GM12878 (cell line): ENCODE measurements at regions not wholly inside any gene's neighbourhood (a gene's known extent, or its start where the extent isn't known, plus 50 kb on each side); places are given as distances from the start of the nearest gene placed in this dataset.
A peak's percentile ranks its signal among the peaks of the same experiment; 100 is the strongest.

ENCODE experiments used
- ATAC-seq: fragments of 200-7000 bp; cut with Tn5 transposase; 3 replicates; pipeline ENCODE4 v1.9.1; 2020; ENCODE audit warnings: mild to moderate bottlenecking, moderate library complexity
- BruUV-seq: library from RNA; stranded (reverse); fragments of 400-500 nt; replicated peaks from 2 replicates; lab custom pipeline; 2021; lab: Mats Ljungman, UMichigan
- CTCF ChIA-PET: fragments of 300-600 bp; sonication (Branson Sonifier 250); formaldehyde crosslinking; extraction: SDS; loops from one replicate; lab custom pipeline; 2021; ENCODE audit warnings: inconsistent platforms; lab: Yijun Ruan, JAX
- POLR2A ChIA-PET: fragments of 350-600 bp; formaldehyde crosslinking; extraction: SDS; loops from one replicate; lab custom pipeline; 2021; ENCODE audit warnings: inconsistent platforms; lab: Charles Lee
- RAD21 ChIA-PET: fragments of 300-600 bp; sonication (Branson Sonifier 250); formaldehyde crosslinking; loops from one replicate; lab custom pipeline; 2023; ENCODE audit warnings: antibody characterized with exemption; ENCODE audit not compliant: unreplicated experiment; lab: Charles Lee
- SMC1A ChIA-PET: fragments of 300-600 bp; sonication (Branson Sonifier 250); formaldehyde crosslinking; loops from one replicate; lab custom pipeline; 2023; ENCODE audit not compliant: unreplicated experiment, uncharacterized antibody; lab: Charles Lee
- DNase-seq: peaks from one replicate; pipeline ENCODE4 v3.0.0-alpha.2; 2011; ENCODE audit warnings: low read depth, low spot score
- FAIRE-seq: peaks from 3 replicates; lab custom pipeline; 2011; peaks lifted over from hg19 to GRCh38; lab: Jason Lieb, UNC
- H2AFZ ChIP-seq: 2 replicates; pipeline ENCODE4 v1.6.0; 2011; ENCODE audit warnings: low read depth, low read length, control low read depth; ENCODE audit not compliant: control insufficient read depth
- H3K27ac ChIP-seq: 2 replicates; pipeline ENCODE4 v1.5.1; 2011; ENCODE audit warnings: control low read depth; ENCODE audit not compliant: control insufficient read depth, insufficient read depth
- H3K27me3 ChIP-seq, 2 experiments: replicated peaks in 1 of 2; 2 replicates each; pipeline versions ENCODE4 v1.6.0 to v1.6.1; 2011; ENCODE audit warnings: low read length in 1 of 2; ENCODE audit not compliant: control insufficient read depth in 2 of 2, insufficient read depth in 2 of 2
- H3K36me3 ChIP-seq, 2 experiments: 2 replicates each; pipeline ENCODE4 v1.5.1; 2011; ENCODE audit warnings: low read length in 1 of 2; ENCODE audit not compliant: control insufficient read depth in 2 of 2, insufficient read depth in 2 of 2
- H3K4me1 ChIP-seq: 2 replicates; pipeline ENCODE4 v1.6.1; 2011; ENCODE audit warnings: mild to moderate bottlenecking, low read length, moderate library complexity, mixed read lengths; ENCODE audit not compliant: control insufficient read depth, insufficient read depth
- H3K4me2 ChIP-seq: 2 replicates; pipeline ENCODE4 v1.6.0; 2011; ENCODE audit warnings: control low read depth; ENCODE audit not compliant: control insufficient read depth, insufficient read depth
- H3K4me3 ChIP-seq: fragments of 200-600 bp; sonication (generic); 2 replicates; pipeline ENCODE4 v1.5.1; 2016
- H3K79me2 ChIP-seq: 2 replicates; pipeline ENCODE4 v1.6.0; 2011; ENCODE audit warnings: low read length; ENCODE audit not compliant: control insufficient read depth, insufficient read depth
- H3K9ac ChIP-seq: 2 replicates; pipeline ENCODE4 v1.8.0; 2011; ENCODE audit warnings: low read length, control low read depth, mixed read lengths; ENCODE audit not compliant: control insufficient read depth, insufficient read depth
- H3K9me3 ChIP-seq: replicated peaks from 3 replicates; pipeline ENCODE4 v1.5.1; 2011; ENCODE audit warnings: mild to moderate bottlenecking, low read length; ENCODE audit not compliant: control insufficient read depth, insufficient read depth
- H4K20me1 ChIP-seq: 2 replicates; pipeline ENCODE4 v1.6.0; 2011; ENCODE audit not compliant: control insufficient read depth, insufficient read depth
- ATF7 ChIP-seq: fragments of 450-650 bp; IDR thresholded peaks from 2 replicates; pipeline ENCODE4 v1.6.1; 2016; ENCODE audit warnings: low read depth, mild to moderate bottlenecking
- ETV6 ChIP-seq, 2 experiments: fragments of 450-650 bp in 1 of 2; IDR thresholded peaks in 1 of 2; conservative IDR thresholded peaks in 1 of 2; 2 replicates each; pipeline ENCODE4 v1.6.1; 2014; ENCODE audit warnings: antibody characterized with exemption in 1 of 2, borderline replicate concordance in 1 of 2, low read depth in 1 of 2, mild to moderate bottlenecking in 1 of 2, moderate library complexity in 1 of 2
- FOS ChIP-seq: IDR thresholded peaks from 3 replicates; pipeline ENCODE4 v1.6.1; 2011; ENCODE audit warnings: borderline replicate concordance; ENCODE audit not compliant: insufficient read length; ENCODE audit errors: extremely low read depth
- FOXK2 ChIP-seq: fragments of 450-650 bp; IDR thresholded peaks from 2 replicates; pipeline ENCODE4 v1.6.1; 2017; ENCODE audit warnings: mild to moderate bottlenecking, moderate library complexity
- IKZF1 ChIP-seq: fragments of 450-650 bp; conservative IDR thresholded peaks from 2 replicates; pipeline ENCODE4 v1.6.1; 2017; ENCODE audit warnings: antibody characterized with exemption, mild to moderate bottlenecking
- IKZF2 ChIP-seq, 2 experiments: fragments of 450-650 bp; IDR thresholded peaks; 2 replicates each; pipeline ENCODE4 v1.6.1; 2017; ENCODE audit warnings: mild to moderate bottlenecking in 2 of 2, moderate library complexity in 2 of 2
- MEF2B ChIP-seq: fragments of 450-650 bp; IDR thresholded peaks from 2 replicates; pipeline ENCODE4 v1.6.1; 2018; ENCODE audit warnings: mild to moderate bottlenecking, moderate library complexity; ENCODE audit not compliant: partially characterized antibody, poor library complexity, severe bottlenecking
- MTA2 ChIP-seq: fragments of 450-650 bp; IDR thresholded peaks from 2 replicates; pipeline ENCODE4 v1.6.1; 2016; ENCODE audit warnings: low read depth, mild to moderate bottlenecking, moderate library complexity
- NR2C1 ChIP-seq: fragments of 450-650 bp; IDR thresholded peaks from 2 replicates; pipeline ENCODE4 v1.6.1; 2017; ENCODE audit warnings: antibody characterized with exemption, mild to moderate bottlenecking, moderate library complexity
- SIN3A ChIP-seq: IDR thresholded peaks from 2 replicates; pipeline ENCODE4 v1.6.1; 2012; ENCODE audit warnings: low read depth, low read length, improper control_type of control experiment
- WGBS: methylation state at CpG from one replicate; pipeline ENCODE4 v1.1.6; 2016; ENCODE audit warnings: low lambda C conversion rate; ENCODE audit not compliant: insufficient replicate concordance, insufficient coverage; ENCODE audit errors: missing lambda C conversion rate; 5-methylcytosine and 5-hydroxymethylcytosine counted together
- in situ Hi-C: fragments of 300-500 bp; cut with MboI; formaldehyde crosslinking; loops from 9 replicates; pipeline ENCODE4 v1.14.3; 2018; ENCODE audit warnings: mixed read lengths
- intact Hi-C: fragments of 100-400 bp; cut with micrococcal nuclease; formaldehyde crosslinking; loops from one replicate; pipeline ENCODE4 v1.14.2; 2022; ENCODE audit not compliant: unreplicated experiment
- TF ChIP-seq, protein P1 (sequence below): fragments of 450-650 bp; IDR thresholded peaks from 2 replicates; pipeline ENCODE4 v1.6.1; 2016; ENCODE audit warnings: mild to moderate bottlenecking
- TF ChIP-seq, protein P2 (sequence below): fragments of 450-650 bp; IDR thresholded peaks from 2 replicates; pipeline ENCODE4 v1.6.1; 2017; ENCODE audit warnings: low read depth, mild to moderate bottlenecking, moderate library complexity

DNA sequence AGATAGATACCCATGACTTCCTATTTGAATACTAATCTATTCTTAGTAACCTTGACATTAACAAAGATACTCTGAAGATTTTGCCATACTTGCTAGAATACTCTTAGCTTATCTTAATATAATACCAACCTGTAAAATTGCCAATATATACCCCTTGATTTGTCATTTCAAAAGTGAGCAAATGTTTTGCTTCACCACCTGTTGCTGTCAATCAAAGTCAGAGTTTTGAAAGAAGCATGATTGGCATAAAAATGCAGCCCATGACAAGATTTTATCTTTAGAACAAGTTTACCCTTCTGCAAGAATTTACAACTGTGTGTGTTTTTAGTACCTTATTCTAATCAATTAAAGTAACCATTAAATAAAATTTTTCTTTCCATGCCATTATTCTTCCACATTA, 236.2 kb downstream of the TBX18 start:
- no peak for FAIRE-seq
- Histone ChIP-seq H3K27me3 (no peaks in the 10 kb centered on the region), H4K20me1 (no peaks in the 10 kb centered on the region), H3K4me1 (no peaks in the 10 kb centered on the region), H2AFZ (no peak overlapping the region), H3K4me3 (no peak overlapping the region)
- in situ Hi-C loops: no loop called here
- ChIA-PET POLR2A (no interaction called here), CTCF (interaction anchor here (0.9 kb wide), 1 partner anchor 106 kb away, joined by 4 read pairs; no protein-coding TSS in a partner anchor)
- TF ChIP-seq FOS: no peak
- TF ChIP-seq, protein P1, sequence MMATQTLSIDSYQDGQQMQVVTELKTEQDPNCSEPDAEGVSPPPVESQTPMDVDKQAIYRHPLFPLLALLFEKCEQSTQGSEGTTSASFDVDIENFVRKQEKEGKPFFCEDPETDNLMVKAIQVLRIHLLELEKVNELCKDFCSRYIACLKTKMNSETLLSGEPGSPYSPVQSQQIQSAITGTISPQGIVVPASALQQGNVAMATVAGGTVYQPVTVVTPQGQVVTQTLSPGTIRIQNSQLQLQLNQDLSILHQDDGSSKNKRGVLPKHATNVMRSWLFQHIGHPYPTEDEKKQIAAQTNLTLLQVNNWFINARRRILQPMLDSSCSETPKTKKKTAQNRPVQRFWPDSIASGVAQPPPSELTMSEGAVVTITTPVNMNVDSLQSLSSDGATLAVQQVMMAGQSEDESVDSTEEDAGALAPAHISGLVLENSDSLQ: peak; percentile 58
- TF ChIP-seq, all 136 proteins: peak for 1
- H3K36me3 ChIP-seq: no peaks in the 10 kb centered on the region
- H3K27ac ChIP-seq: no peak overlapping the region
- no peak overlapping the region for H3K9ac ChIP-seq
- ATAC-seq (no peak), DNase-seq (no peak)
- intact Hi-C loops: no loop called here
- H3K79me2 ChIP-seq: no peaks in the 10 kb centered on the region
- H3K4me2 ChIP-seq: no peak overlapping the region
- ChIA-PET RAD21 (no interaction called here), SMC1A (interaction anchor here (0.7 kb wide), 1 partner anchor 13 kb away, joined by 3 read pairs; no protein-coding TSS in a partner anchor)
- H3K9me3 ChIP-seq: no peaks in the 10 kb centered on the region
- no TSS peak for BruUV-seq

DNA sequence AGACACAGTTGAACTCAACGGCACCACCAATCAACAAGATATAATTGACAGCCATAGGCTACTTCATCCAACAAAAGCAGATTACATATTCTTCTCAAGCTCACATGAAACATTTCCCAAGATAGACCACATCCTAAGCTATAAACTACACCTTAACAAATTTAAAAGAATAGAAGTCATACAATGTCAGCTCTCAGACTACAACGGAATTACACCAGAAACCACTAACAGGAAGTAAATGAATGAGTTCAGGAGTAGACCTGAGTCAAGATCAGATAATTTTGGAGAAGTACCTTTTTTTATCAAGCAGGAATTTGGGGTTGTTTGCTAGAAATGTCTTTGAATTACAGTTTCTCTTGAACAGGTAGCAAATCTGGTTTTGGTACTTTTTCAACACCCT, 237.8 kb downstream of the TBX18 start:
- Histone ChIP-seq H3K4me2 (no peak overlapping the region), H3K36me3 (no peaks in the 10 kb centered on the region), H3K4me1 (no peaks in the 10 kb centered on the region), H3K79me2 (no peaks in the 10 kb centered on the region), H3K9me3 (no peaks in the 10 kb centered on the region), H3K9ac (no peak overlapping the region), H4K20me1 (no peaks in the 10 kb centered on the region), H2AFZ (no peak overlapping the region), H3K27ac (no peak overlapping the region), H3K27me3 (no peaks in the 10 kb centered on the region), H3K4me3 (no peak overlapping the region)
- in situ Hi-C loops: no loop called here
- FAIRE-seq: no peak
- DNase-seq: no peak
- POLR2A ChIA-PET: interaction anchor here (0.8 kb wide), 1 partner anchor 212 kb away, joined by 4 read pairs; no protein-coding TSS in a partner anchor
- CTCF ChIA-PET: interaction anchor here (0.7 kb wide), 2 partner anchors 13 to 74 kb away, joined by 3 read pairs; no protein-coding TSS in a partner anchor
- no TSS peak for BruUV-seq
- RAD21 ChIA-PET: interaction anchor here (1.3 kb wide), 1 partner anchor 28 kb away, joined by 3 read pairs; no protein-coding TSS in a partner anchor
- WGBS: 0% methylated on average over 2 of the region's 2 CpGs
- SMC1A ChIA-PET: interaction anchor here (0.6 to 1.4 kb wide), 7 partner anchors 8 to 103 kb away, joined by 3 to 5 read pairs (median 3); no protein-coding TSS in a partner anchor
- peak; percentile 76 for ATAC-seq
- intact Hi-C loops: no loop called here
- TF ChIP-seq, protein P2, sequence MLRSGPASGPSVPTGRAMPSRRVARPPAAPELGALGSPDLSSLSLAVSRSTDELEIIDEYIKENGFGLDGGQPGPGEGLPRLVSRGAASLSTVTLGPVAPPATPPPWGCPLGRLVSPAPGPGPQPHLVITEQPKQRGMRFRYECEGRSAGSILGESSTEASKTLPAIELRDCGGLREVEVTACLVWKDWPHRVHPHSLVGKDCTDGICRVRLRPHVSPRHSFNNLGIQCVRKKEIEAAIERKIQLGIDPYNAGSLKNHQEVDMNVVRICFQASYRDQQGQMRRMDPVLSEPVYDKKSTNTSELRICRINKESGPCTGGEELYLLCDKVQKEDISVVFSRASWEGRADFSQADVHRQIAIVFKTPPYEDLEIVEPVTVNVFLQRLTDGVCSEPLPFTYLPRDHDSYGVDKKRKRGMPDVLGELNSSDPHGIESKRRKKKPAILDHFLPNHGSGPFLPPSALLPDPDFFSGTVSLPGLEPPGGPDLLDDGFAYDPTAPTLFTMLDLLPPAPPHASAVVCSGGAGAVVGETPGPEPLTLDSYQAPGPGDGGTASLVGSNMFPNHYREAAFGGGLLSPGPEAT: 0 out of 2 replicates have a peak, but pooled peaks have one; percentile 20
- TF ChIP-seq SIN3A: no peak
- TF ChIP-seq, protein P1: peak; percentile 31; the same call in 1 of the 2 replicates
- peak; percentile 42 for TF ChIP-seq MEF2B
- TF ChIP-seq ATF7: peak; percentile 22; the same call in 1 of the 2 replicates
- TF ChIP-seq IKZF2 (IDR thresholded peaks at IDR 0.05): peak; percentile 30 to 48; a peak in 2 of 4 replicates
- TF ChIP-seq ETV6 (conservative IDR thresholded peaks at IDR 0.05 in 1 of 2, IDR thresholded peaks at IDR 0.05 in 1 of 2; ENCODE audit: borderline replicate concordance in 1 of 2, low read depth in 1 of 2): no peak
- no peak for TF ChIP-seq FOXK2
- TF ChIP-seq IKZF1: peak; percentile 21; the same call in 1 of the 2 replicates
- no peak for TF ChIP-seq NR2C1
- TF ChIP-seq MTA2: peak; percentile 45; the same call in 1 of the 2 replicates
